Natural killer cell treated with Interleukin-12 subunit alpha and Interleukin-12 subunit beta and Interleukin-15 and Interleukin-18, amount 100 ng/mL, for 72 hours (primary cell): ENCODE measurements at regions not wholly inside any gene's neighbourhood (a gene's known extent, or its start where the extent isn't known, plus 50 kb on each side); places are given as distances from the start of the nearest gene placed in this dataset.

Source experiments
- ATAC-seq, 2 donors: fragments of 150-1000 bp; cut with Tn5 transposase in 1 of 2; sonication (Bioruptor Pico), chemical (Tn5 transposase) in 1 of 2; 2 replicates each; pipeline ENCODE4 v1.10.0; 2021
- DNase-seq: peaks from one replicate; pipeline ENCODE4 v3.0.0; 2022; ENCODE audit warnings: low spot score
- H3K27ac Mint-ChIP-seq, 2 donors: 1 replicate in 1 of 2; 2 replicates in 1 of 2; pipeline ENCODE4 v1.8.0; 2022; ENCODE audit warnings: mixed read lengths in 2 of 2, mild to moderate bottlenecking in 1 of 2, moderate library complexity in 1 of 2
- H3K27me3 Mint-ChIP-seq, 2 donors: 1 replicate in 1 of 2; 2 replicates in 1 of 2; pipeline ENCODE4 v1.8.0; 2022; ENCODE audit warnings: mixed read lengths in 2 of 2
- H3K36me3 Mint-ChIP-seq: one replicate; pipeline ENCODE4 v1.8.0; 2022; ENCODE audit warnings: mixed read lengths
- H3K4me1 Mint-ChIP-seq, 2 donors: 1 replicate in 1 of 2; 2 replicates in 1 of 2; pipeline ENCODE4 v1.8.0; 2022; ENCODE audit warnings: low read depth in 2 of 2, mixed read lengths in 2 of 2, mild to moderate bottlenecking in 1 of 2
- H3K4me3 Mint-ChIP-seq: one replicate; pipeline ENCODE4 v1.8.0; 2022; ENCODE audit warnings: mixed read lengths
- H3K9me3 Mint-ChIP-seq: 2 replicates; pipeline ENCODE4 v1.8.0; 2022; ENCODE audit warnings: mixed read lengths

GRCh38 chr2:150983314-150983897, 278.3 kb downstream of the RBM43 start:
- no peaks in the 10 kb centered on the region for H3K27me3 Mint-ChIP-seq
- H3K4me1 Mint-ChIP-seq = no peaks in the 10 kb centered on the region
- ATAC-seq (no peak), DNase-seq (no peak)
- H3K27ac Mint-ChIP-seq = no peak overlapping the region
- H3K4me3 Mint-ChIP-seq = no peak overlapping the region
- peaks cover 9% of the 10 kb centered on the region for H3K9me3 Mint-ChIP-seq
- H3K36me3 Mint-ChIP-seq = no peaks in the 10 kb centered on the region

GRCh38 chr2:150981826-150982225, 279.8 kb downstream of the RBM43 start:
- ATAC-seq = no peak
- Mint-ChIP-seq H3K36me3 (no peaks in the 10 kb centered on the region), H3K4me1 (no peaks in the 10 kb centered on the region), H3K27me3 (no peaks in the 10 kb centered on the region), H3K4me3 (no peak overlapping the region), H3K9me3 (peaks cover 6% of the 10 kb centered on the region), H3K27ac (no peak overlapping the region)
- DNase-seq = no peak

- H3K27ac Mint-ChIP-seq = no peak overlapping the region
- DNase-seq (no peak), ATAC-seq (no peak)
- H3K4me1 Mint-ChIP-seq = no peaks in the 10 kb centered on the region
- H3K27me3 Mint-ChIP-seq = no peaks in the 10 kb centered on the region
- H3K9me3 Mint-ChIP-seq = peaks cover 3% of the 10 kb centered on the region
- no peak overlapping the region for H3K4me3 Mint-ChIP-seq
- H3K36me3 Mint-ChIP-seq = no peaks in the 10 kb centered on the region
These were observed 283.6 kb downstream of the RBM43 start for GRCh38 chr2:150978053-150978452.

GRCh38 chr2:150977296-150977695, 284.4 kb downstream of the RBM43 start:
- Mint-ChIP-seq H3K9me3 (peaks cover 3% of the 10 kb centered on the region), H3K27ac (no peak overlapping the region), H3K36me3 (no peaks in the 10 kb centered on the region), H3K4me3 (no peak overlapping the region), H3K4me1 (no peaks in the 10 kb centered on the region), H3K27me3 (no peaks in the 10 kb centered on the region)
- ATAC-seq = no peak
- DNase-seq = no peak

GRCh38 chr2:150976604-150977003, 285.1 kb downstream of the RBM43 start:
- no peak overlapping the region for H3K27ac Mint-ChIP-seq
- ATAC-seq = no peak
- no peaks in the 10 kb centered on the region for H3K4me1 Mint-ChIP-seq
- no peak overlapping the region for H3K4me3 Mint-ChIP-seq
- no peaks in the 10 kb centered on the region for H3K36me3 Mint-ChIP-seq
- no peaks in the 10 kb centered on the region for H3K27me3 Mint-ChIP-seq
- DNase-seq = no peak
- peaks cover 7% of the 10 kb centered on the region for H3K9me3 Mint-ChIP-seq

- DNase-seq (no peak), ATAC-seq (no peak)
- H3K27me3 Mint-ChIP-seq = no peaks in the 10 kb centered on the region
- H3K27ac Mint-ChIP-seq = no peak overlapping the region
- H3K4me3 Mint-ChIP-seq = no peak overlapping the region
- H3K36me3 Mint-ChIP-seq = no peaks in the 10 kb centered on the region
- peaks cover 7% of the 10 kb centered on the region for H3K9me3 Mint-ChIP-seq
- H3K4me1 Mint-ChIP-seq = no peaks in the 10 kb centered on the region
These were observed 286.8 kb downstream of the RBM43 start for GRCh38 chr2:150974864-150975263.

GRCh38 chr2:150974234-150974633, 287.4 kb downstream of the RBM43 start:
- no peaks in the 10 kb centered on the region for H3K27me3 Mint-ChIP-seq
- H3K4me3 Mint-ChIP-seq = no peak overlapping the region
- H3K36me3 Mint-ChIP-seq = no peaks in the 10 kb centered on the region
- H3K4me1 Mint-ChIP-seq = no peaks in the 10 kb centered on the region
- ATAC-seq (no peak), DNase-seq (no peak)
- H3K27ac Mint-ChIP-seq = no peak overlapping the region
- peaks cover 7% of the 10 kb centered on the region for H3K9me3 Mint-ChIP-seq

- Mint-ChIP-seq H3K4me3 (no peak overlapping the region), H3K4me1 (no peaks in the 10 kb centered on the region), H3K27ac (no peak overlapping the region), H3K27me3 (no peaks in the 10 kb centered on the region), H3K9me3 (peaks cover 10% of the 10 kb centered on the region), H3K36me3 (no peaks in the 10 kb centered on the region)
- DNase-seq (no peak), ATAC-seq (no peak)
These were observed 289.8 kb downstream of the RBM43 start for GRCh38 chr2:150971910-150972309.

- Mint-ChIP-seq H3K27me3 (no peaks in the 10 kb centered on the region), H3K9me3 (peaks cover 3% of the 10 kb centered on the region), H3K4me3 (no peak overlapping the region), H3K4me1 (no peaks in the 10 kb centered on the region), H3K27ac (no peak overlapping the region), H3K36me3 (no peaks in the 10 kb centered on the region)
- ATAC-seq (no peak), DNase-seq (no peak)
These were observed 298.3 kb downstream of the RBM43 start for GRCh38 chr2:150963336-150963735.

- no peaks in the 10 kb centered on the region for H3K4me1 Mint-ChIP-seq
- no peak overlapping the region for H3K27ac Mint-ChIP-seq
- DNase-seq (no peak), ATAC-seq (no peak)
- H3K9me3 Mint-ChIP-seq = peaks cover 10% of the 10 kb centered on the region
- H3K4me3 Mint-ChIP-seq = no peak overlapping the region
- no peaks in the 10 kb centered on the region for H3K36me3 Mint-ChIP-seq
- no peaks in the 10 kb centered on the region for H3K27me3 Mint-ChIP-seq
These were observed 306.4 kb downstream of the RBM43 start for GRCh38 chr2:150955231-150955630.

- Mint-ChIP-seq H3K36me3 (no peaks in the 10 kb centered on the region), H3K27ac (no peak overlapping the region), H3K4me1 (no peaks in the 10 kb centered on the region), H3K9me3 (peaks cover 5% of the 10 kb centered on the region), H3K27me3 (no peaks in the 10 kb centered on the region), H3K4me3 (no peak overlapping the region)
- DNase-seq = no peak
- ATAC-seq = no peak
These were observed 314.8 kb downstream of the RBM43 start for GRCh38 chr2:150946831-150947230.

GRCh38 chr2:150944315-150944714, 317.3 kb downstream of the RBM43 start:
- Mint-ChIP-seq H3K4me3 (no peak overlapping the region), H3K36me3 (no peaks in the 10 kb centered on the region), H3K9me3 (peaks cover 11% of the 10 kb centered on the region), H3K27me3 (no peaks in the 10 kb centered on the region), H3K27ac (no peak overlapping the region), H3K4me1 (no peaks in the 10 kb centered on the region)
- no peak for ATAC-seq
- DNase-seq = no peak

- no peak overlapping the region for H3K27ac Mint-ChIP-seq
- ATAC-seq (no peak), DNase-seq (no peak)
- no peaks in the 10 kb centered on the region for H3K36me3 Mint-ChIP-seq
- no peaks in the 10 kb centered on the region for H3K27me3 Mint-ChIP-seq
- peaks cover 9% of the 10 kb centered on the region for H3K9me3 Mint-ChIP-seq
- no peak overlapping the region for H3K4me3 Mint-ChIP-seq
- no peaks in the 10 kb centered on the region for H3K4me1 Mint-ChIP-seq
These were observed 322.6 kb downstream of the RBM43 start for GRCh38 chr2:150939087-150939486.

- peaks cover 9% of the 10 kb centered on the region for H3K9me3 Mint-ChIP-seq
- no peak overlapping the region for H3K4me3 Mint-ChIP-seq
These were observed 323.1 kb downstream of the RBM43 start for GRCh38 chr2:150938527-150938926.

GRCh38 chr2:150937030-150937429, 324.6 kb downstream of the RBM43 start:
- Mint-ChIP-seq H3K27me3 (no peaks in the 10 kb centered on the region), H3K27ac (no peak overlapping the region), H3K4me1 (no peaks in the 10 kb centered on the region), H3K36me3 (no peaks in the 10 kb centered on the region), H3K9me3 (peaks cover 9% of the 10 kb centered on the region), H3K4me3 (no peak overlapping the region)
- ATAC-seq = no peak
- no peak for DNase-seq

More at GRCh38 chr2:150938527-150938926, 323.1 kb downstream of the RBM43 start:
- no peaks in the 10 kb centered on the region for H3K4me1 Mint-ChIP-seq
- no peaks in the 10 kb centered on the region for H3K27me3 Mint-ChIP-seq
- H3K27ac Mint-ChIP-seq = no peak overlapping the region
- no peaks in the 10 kb centered on the region for H3K36me3 Mint-ChIP-seq
- DNase-seq (no peak), ATAC-seq (no peak)
